ENCODE measurements at regions not wholly inside any gene's neighbourhood (a gene's known extent, or its start where the extent isn't known, plus 50 kb on each side); places are given as distances from the start of the nearest gene placed in this dataset.
"Not testable (repeated sequence)": the region's sequence is repeated elsewhere in the genome, so short reads cannot be mapped to it uniquely, and the experiment has no call there.

DNA sequence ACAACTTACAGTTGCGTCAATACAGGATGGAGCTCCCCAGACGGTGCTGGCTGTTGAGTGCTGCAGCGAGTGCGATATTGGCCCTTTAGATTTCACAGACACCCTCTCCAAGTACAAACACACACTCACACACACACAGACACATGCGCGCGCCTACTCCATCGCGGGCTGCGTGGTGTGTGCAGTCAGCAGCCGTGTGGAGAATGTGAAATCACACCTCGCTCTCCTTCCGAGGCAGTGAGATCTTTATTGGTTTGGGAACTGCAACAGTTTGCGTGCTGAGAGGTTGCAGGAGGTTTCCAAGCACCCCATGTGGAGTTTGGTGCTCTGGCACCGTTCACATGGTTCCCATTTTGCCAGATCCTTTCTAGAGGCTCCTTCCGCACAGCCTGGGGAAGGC lies 372.2 kb downstream of the RRAGC start:
- DNase-seq (ENCODE audit: extremely low read depth, low read depth), result no peak
- TF ChIP-seq, protein P1, sequence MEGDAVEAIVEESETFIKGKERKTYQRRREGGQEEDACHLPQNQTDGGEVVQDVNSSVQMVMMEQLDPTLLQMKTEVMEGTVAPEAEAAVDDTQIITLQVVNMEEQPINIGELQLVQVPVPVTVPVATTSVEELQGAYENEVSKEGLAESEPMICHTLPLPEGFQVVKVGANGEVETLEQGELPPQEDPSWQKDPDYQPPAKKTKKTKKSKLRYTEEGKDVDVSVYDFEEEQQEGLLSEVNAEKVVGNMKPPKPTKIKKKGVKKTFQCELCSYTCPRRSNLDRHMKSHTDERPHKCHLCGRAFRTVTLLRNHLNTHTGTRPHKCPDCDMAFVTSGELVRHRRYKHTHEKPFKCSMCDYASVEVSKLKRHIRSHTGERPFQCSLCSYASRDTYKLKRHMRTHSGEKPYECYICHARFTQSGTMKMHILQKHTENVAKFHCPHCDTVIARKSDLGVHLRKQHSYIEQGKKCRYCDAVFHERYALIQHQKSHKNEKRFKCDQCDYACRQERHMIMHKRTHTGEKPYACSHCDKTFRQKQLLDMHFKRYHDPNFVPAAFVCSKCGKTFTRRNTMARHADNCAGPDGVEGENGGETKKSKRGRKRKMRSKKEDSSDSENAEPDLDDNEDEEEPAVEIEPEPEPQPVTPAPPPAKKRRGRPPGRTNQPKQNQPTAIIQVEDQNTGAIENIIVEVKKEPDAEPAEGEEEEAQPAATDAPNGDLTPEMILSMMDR (IDR thresholded peaks at IDR 0.05; ENCODE audit: low read depth, low read length, missing control alignments), result no peak
- no peak overlapping the region for H3K4me3 ChIP-seq (replicated peaks; ENCODE audit: low read depth, low read length)

DNA sequence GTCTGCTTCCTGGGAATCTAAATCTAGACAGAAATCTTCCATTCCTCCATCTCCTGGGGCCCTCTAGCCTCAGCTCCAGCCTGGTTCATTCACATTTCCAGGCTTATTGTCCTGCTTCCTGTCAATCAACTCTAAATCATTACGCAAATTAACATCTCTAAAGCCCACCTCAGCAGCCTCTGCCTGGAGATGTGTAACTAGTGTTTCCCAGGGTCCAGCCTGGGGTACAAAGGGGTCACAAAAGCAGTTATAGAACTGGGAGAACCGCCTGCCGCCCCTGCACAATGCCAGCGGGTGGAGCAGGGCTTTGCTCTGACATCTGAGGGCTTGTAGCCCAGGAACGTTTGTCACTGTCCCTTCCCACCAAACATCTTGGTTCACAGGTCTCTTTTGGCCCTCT lies 373.5 kb downstream of the RRAGC start:
- TF ChIP-seq, protein P1 (IDR thresholded peaks at IDR 0.05; ENCODE audit: low read depth, low read length, missing control alignments), result no peak
- DNase-seq (ENCODE audit: extremely low read depth, low read depth), result no peak
- H3K4me3 ChIP-seq (replicated peaks; ENCODE audit: low read depth, low read length), result no peak overlapping the region

DNA sequence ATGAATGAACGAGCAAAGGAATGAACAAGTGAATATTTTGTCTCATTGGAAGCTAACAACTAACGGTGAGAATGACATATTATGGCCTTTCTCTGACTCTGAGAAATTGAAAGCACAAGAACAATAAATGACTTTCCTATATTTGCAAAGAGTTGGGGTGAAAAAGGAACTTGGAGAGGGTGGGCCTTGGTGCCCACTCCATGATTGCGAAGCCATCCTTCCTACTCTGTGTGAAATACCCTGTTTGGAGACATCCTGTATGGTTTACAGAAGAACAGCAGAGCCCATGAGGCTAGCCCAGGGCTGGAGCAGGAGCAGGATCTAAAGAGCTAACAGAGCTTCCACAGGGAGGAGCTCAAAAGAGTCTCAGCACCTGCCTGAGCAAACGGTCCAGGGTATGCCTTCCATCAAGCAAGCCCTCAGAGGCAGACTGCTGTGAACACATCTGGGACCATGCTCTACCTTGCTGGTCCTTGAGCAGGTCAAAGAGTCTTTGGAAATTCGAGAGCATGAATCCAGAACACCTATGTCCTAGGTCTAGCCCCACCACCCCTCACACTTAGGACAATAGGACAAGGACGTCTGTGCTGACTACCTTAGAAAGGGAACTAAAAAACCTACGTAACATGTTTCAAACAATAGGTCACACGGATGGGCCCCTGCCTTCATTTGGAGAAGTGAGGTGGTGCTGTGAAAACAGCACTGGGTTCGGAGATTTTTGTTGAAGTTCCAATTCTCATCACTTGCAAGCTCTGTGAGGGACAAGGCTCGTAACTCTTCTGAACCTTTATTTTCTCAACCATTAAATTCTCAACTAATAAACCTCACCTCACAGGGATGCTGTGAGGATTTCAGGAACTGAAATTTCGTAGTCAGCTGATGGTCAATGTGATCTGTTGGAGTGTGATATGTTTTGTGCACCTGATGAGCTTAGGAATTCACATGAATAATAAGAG lies 377.4 kb downstream of the RRAGC start:
- TF ChIP-seq, protein P1 (IDR thresholded peaks at IDR 0.05; ENCODE audit: low read depth, low read length, missing control alignments), result no peak
- DNase-seq (ENCODE audit: extremely low read depth, low read depth), result no peak
- H3K4me3 ChIP-seq (replicated peaks; ENCODE audit: low read depth, low read length), result no peak overlapping the region

DNA sequence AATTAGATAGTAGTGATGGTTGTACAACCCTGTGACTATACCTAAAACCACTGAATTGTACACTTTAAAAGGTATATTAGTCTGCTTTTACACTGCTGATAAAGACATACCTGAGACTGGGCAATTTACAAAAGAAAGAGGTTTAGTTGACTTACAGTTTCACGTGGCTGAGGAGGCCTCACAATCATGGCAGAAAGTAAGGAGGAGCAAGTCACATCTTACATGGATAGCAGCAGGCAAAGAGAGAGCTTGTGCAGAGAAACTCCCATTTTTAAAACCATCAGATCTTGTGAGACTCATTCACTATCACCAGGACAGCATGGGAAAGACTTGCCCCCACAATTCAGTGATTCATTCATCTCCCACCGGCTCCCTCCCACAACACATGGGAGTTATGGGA lies 379.9 kb downstream of the RRAGC start:
- not testable (repeated sequence) for DNase-seq (ENCODE audit: extremely low read depth, low read depth); H3K4me3 ChIP-seq (replicated peaks; ENCODE audit: low read depth, low read length)

DNA sequence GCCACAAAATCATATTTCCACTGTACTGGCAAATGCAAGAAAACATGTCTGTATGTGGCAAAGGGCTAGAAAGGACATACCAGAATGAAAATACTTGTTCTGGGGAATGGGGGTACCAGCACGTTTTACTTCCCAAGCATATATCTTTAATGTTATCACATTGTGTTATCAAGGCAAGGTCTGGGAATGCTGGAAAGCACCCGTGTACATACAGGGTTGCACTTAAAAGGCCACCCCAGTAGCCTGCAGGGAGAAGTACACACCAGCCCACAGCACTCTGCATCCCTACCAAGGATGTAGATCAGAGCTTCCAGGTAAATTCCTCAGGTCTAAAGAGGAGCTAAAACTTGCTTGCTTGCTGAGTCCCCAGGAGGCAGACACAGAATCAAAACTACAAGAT lies 381.8 kb downstream of the RRAGC start:
- TF ChIP-seq, protein P1 (IDR thresholded peaks at IDR 0.05; ENCODE audit: low read depth, low read length, missing control alignments), result no peak
- no peak for DNase-seq (ENCODE audit: extremely low read depth, low read depth)
- H3K4me3 ChIP-seq (replicated peaks; ENCODE audit: low read depth, low read length), result no peak overlapping the region

DNA sequence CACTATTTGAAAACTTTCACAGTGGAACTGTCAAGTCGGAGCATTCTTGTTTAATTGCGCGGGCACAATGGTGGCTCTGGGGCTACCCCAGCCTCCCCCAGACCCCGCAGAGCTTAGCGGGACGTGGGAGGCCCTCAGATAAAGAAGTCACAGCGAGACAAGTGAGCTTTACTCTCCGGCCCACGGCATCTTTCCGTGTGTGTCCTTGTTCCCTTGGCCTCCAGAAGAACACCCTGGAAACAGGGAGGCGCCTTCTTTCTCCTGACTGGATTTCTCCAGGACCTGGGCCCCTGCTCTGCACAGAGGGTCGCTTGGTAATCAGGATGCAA lies 382.8 kb downstream of the RRAGC start:
- H3K4me3 ChIP-seq (replicated peaks; ENCODE audit: low read depth, low read length), result no peak overlapping the region
- TF ChIP-seq, protein P1 (IDR thresholded peaks at IDR 0.05; ENCODE audit: low read depth, low read length, missing control alignments), result no peak
- DNase-seq (ENCODE audit: extremely low read depth, low read depth), result no peak

DNA sequence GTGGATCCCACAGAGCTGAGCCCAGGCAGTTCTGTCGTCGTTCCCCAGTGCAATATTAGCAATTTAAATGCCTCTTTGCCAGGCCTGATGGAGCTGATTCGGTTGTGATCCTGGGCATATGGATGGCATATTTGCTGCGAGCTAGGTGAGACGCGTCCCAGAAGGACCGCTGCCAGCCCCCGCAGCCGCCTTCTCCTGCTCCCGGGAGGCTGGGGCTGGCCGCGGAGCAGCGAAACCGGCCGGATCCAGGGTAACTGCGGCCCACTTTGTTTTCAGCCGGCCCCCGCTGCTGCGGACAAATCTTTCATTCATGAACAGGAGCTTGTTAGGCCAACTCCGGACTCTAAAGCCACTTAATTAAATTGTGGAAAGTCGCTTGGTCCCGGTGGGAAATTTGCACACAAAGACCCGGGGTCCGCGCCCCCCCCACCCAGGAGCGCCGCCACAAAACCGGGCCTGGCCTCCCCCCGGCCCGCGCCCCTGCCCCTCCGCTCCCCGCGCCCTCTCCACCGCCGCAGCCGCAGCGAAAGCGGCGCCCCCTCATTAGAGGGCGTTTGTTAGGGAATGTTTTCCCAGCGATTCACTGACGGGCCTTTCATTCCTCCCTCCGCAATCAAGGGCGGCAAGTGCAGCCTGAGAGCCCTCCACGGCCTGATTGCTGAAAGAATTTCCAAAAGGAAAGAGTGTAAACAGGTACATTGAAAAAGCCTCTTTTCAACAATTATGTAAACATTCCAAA lies 383.3 kb downstream of the RRAGC start:
- no peak overlapping the region for H3K4me3 ChIP-seq (replicated peaks; ENCODE audit: low read depth, low read length)
- TF ChIP-seq, protein P1 (IDR thresholded peaks at IDR 0.05; ENCODE audit: low read depth, low read length, missing control alignments), result no peak
- DNase-seq (ENCODE audit: extremely low read depth, low read depth), result no peak
